ENCODE measurements at regions not wholly inside any gene's neighbourhood (a gene's known extent, or its start where the extent isn't known, plus 50 kb on each side); places are given as distances from the start of the nearest gene placed in this dataset.

GRCh38 chr10:28188526-28188925 is 114.3 kb downstream of the MPP7 start:
- Histone ChIP-seq H3K27ac (no peak overlapping the region), H3K9ac (no peak overlapping the region), H3K79me2 (ENCODE audit: insufficient read depth, low read depth) (no peaks in the 10 kb centered on the region), H3K4me2 (no peak overlapping the region), H3K4me3 (IDR thresholded peaks at IDR 0.05; ENCODE audit: insufficient read depth, low read depth, low read length) (no peak overlapping the region), H4K20me1 (ENCODE audit: insufficient read depth) (no peaks in the 10 kb centered on the region), H2AFZ (ENCODE audit: low read depth) (no peak overlapping the region), H3K36me3 (ENCODE audit: insufficient read depth) (no peaks in the 10 kb centered on the region), H3K27me3 (ENCODE audit: insufficient read depth, low read depth) (no peaks in the 10 kb centered on the region), H3K4me1 (ENCODE audit: low read depth, poor library complexity, severe bottlenecking) (no peaks in the 10 kb centered on the region)
- no peak for TF ChIP-seq CTCF (conservative IDR thresholded peaks at IDR 0.05; ENCODE audit: low read depth, low read length)

- no peak overlapping the region for H3K4me2 ChIP-seq
- H3K36me3 ChIP-seq (ENCODE audit: insufficient read depth): no peaks in the 10 kb centered on the region
- no peaks in the 10 kb centered on the region for H3K79me2 ChIP-seq (ENCODE audit: insufficient read depth, low read depth)
- H2AFZ ChIP-seq (ENCODE audit: low read depth): no peak overlapping the region
- H3K9ac ChIP-seq: no peak overlapping the region
- no peak for TF ChIP-seq CTCF (conservative IDR thresholded peaks at IDR 0.05; ENCODE audit: low read depth, low read length)
- H3K27ac ChIP-seq: no peak overlapping the region
- no peaks in the 10 kb centered on the region for H4K20me1 ChIP-seq (ENCODE audit: insufficient read depth)
- no peaks in the 10 kb centered on the region for H3K4me1 ChIP-seq (ENCODE audit: low read depth, poor library complexity, severe bottlenecking)
- no peaks in the 10 kb centered on the region for H3K27me3 ChIP-seq (ENCODE audit: insufficient read depth, low read depth)
- no peak overlapping the region for H3K4me3 ChIP-seq (IDR thresholded peaks at IDR 0.05; ENCODE audit: insufficient read depth, low read depth, low read length)
These were observed 115.8 kb downstream of the MPP7 start for GRCh38 chr10:28186887-28187578.

- no peaks in the 10 kb centered on the region for H3K36me3 ChIP-seq (ENCODE audit: insufficient read depth)
- no peak overlapping the region for H3K27ac ChIP-seq
- no peak overlapping the region for H3K9ac ChIP-seq
- no peak overlapping the region for H2AFZ ChIP-seq (ENCODE audit: low read depth)
- no peak overlapping the region for H3K4me3 ChIP-seq (IDR thresholded peaks at IDR 0.05; ENCODE audit: insufficient read depth, low read depth, low read length)
- no peak for TF ChIP-seq CTCF (conservative IDR thresholded peaks at IDR 0.05; ENCODE audit: low read depth, low read length)
- no peaks in the 10 kb centered on the region for H3K27me3 ChIP-seq (ENCODE audit: insufficient read depth, low read depth)
- H3K4me1 ChIP-seq (ENCODE audit: low read depth, poor library complexity, severe bottlenecking): no peaks in the 10 kb centered on the region
- H3K79me2 ChIP-seq (ENCODE audit: insufficient read depth, low read depth): no peaks in the 10 kb centered on the region
- H3K4me2 ChIP-seq: no peak overlapping the region
- H4K20me1 ChIP-seq (ENCODE audit: insufficient read depth): no peaks in the 10 kb centered on the region
These were observed 116.4 kb downstream of the MPP7 start for GRCh38 chr10:28186461-28186860.

GRCh38 chr10:28184810-28185209 is 118.1 kb downstream of the MPP7 start:
- Histone ChIP-seq H2AFZ (ENCODE audit: low read depth) (no peak overlapping the region), H3K27ac (no peak overlapping the region), H3K79me2 (ENCODE audit: insufficient read depth, low read depth) (no peaks in the 10 kb centered on the region), H3K4me1 (ENCODE audit: low read depth, poor library complexity, severe bottlenecking) (no peaks in the 10 kb centered on the region), H3K36me3 (ENCODE audit: insufficient read depth) (no peaks in the 10 kb centered on the region), H3K9ac (no peak overlapping the region), H3K4me3 (IDR thresholded peaks at IDR 0.05; ENCODE audit: insufficient read depth, low read depth, low read length) (no peak overlapping the region), H4K20me1 (ENCODE audit: insufficient read depth) (no peaks in the 10 kb centered on the region), H3K4me2 (no peak overlapping the region), H3K27me3 (ENCODE audit: insufficient read depth, low read depth) (no peaks in the 10 kb centered on the region)
- TF ChIP-seq CTCF (conservative IDR thresholded peaks at IDR 0.05; ENCODE audit: low read depth, low read length): no peak

Measured in KMS-11 (cell line).